HG02852 (cell line): ENCODE measurements at regions not wholly inside any gene's neighbourhood (a gene's known extent, or its start where the extent isn't known, plus 50 kb on each side); places are given as distances from the start of the nearest gene placed in this dataset.

Source experiments
- ATAC-seq: cut with Tn5 transposase; IDR thresholded peaks from one replicate; pipeline ENCODE4 v1.9.1; 2021; ENCODE audit warnings: mild to moderate bottlenecking, moderate library complexity; ENCODE audit not compliant: unreplicated experiment

DNA sequence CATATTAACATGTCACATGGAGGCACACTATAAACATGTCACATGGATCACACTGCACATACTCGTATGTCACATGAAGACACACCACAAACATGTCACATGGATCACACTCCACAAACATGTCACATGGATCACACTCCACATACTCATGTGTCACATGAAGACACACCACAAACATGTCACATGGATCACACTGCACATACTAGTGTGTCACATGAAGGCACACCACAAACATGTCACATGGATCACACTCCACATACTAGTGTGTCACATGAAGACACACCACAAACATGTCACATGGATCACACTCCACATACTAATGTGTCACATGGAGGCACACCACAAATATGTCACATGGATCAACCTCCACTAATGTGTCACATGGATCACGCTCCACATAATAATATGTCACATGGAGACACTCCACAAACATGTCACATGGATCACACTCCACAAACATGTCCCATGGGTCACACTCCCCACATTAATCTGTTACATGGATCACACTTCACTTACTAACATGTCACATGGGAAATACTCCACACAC, 195.6 kb upstream of the PFKP start:
- ATAC-seq = no peak

GRCh38 chr10:2870654-2871053, 196.7 kb upstream of the PFKP start:
- ATAC-seq = no peak

- no peak for ATAC-seq
Measured at GRCh38 chr10:2867788-2868299, 199.5 kb upstream of the PFKP start.

- no peak for ATAC-seq
Measured at GRCh38 chr10:2866569-2866968, 200.8 kb upstream of the PFKP start.

DNA sequence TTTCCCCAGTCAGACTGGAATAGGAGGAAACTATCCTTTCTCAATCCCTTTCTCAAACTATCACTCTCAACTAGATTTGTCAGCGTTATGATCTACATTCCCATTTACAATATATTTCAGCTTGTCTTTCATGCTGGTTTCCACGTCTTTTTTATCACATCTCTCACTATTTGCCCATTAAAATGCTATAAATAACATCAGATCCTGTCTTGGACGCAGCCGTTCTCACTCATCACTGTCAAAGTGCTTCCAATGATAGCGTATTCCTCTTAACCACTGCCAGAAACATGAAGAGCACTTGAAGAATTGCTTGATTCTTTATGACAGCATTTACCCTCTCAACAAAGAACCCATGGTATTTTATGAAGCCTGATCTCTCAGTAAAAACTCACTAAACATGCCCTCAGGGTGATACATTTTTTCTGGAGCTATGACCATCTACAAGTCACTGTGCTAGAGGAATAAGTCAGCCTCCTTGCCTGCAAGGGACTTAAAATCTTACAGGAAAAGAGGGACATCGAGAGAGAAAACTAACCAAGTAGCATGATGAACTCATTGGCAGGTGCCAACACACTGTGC, 205.6 kb upstream of the PFKP start:
- ATAC-seq = no peak

GRCh38 chr10:2858452-2858851, 208.9 kb upstream of the PFKP start:
- no peak for ATAC-seq

DNA sequence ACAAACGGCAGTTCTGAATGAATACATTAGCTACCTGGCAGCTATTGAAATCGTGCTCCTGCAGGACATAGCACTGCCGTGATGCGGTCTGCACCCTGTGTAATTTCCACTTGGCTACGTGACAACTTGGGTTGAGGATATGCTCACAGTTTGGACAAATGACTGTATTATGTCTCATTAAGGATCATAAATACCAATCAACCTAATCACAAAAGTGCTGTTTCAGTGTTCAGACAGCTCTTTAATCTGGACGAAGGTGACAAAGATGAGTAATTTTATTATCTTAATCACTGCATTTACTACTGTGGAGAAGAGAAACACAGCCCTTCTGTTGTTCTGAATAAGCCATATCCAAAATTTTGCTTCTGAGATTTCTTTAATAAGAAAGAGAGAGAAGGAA, 210.8 kb upstream of the PFKP start:
- ATAC-seq = no peak

GRCh38 chr10:2852574-2853323, 214.6 kb upstream of the PFKP start:
- no peak for ATAC-seq

DNA sequence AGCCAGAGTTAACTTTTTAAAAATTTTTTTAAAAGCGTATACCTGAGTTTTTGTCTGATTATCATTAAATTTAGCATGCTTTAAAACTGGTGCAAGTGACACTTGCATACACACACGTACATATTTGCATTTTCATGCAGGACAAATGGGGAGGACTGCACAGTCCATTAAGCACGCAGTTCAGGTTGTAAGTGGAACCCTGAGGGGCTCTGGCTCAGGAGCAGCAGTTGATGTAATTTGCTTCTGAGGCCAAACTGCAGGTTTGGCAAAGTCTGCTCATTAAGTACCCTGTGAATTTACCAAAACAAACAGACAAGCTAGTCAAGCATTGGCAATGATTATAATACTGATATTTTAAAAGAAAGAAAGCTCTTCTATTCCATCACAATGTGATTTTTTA, 215.8 kb upstream of the PFKP start:
- ATAC-seq = no peak

DNA sequence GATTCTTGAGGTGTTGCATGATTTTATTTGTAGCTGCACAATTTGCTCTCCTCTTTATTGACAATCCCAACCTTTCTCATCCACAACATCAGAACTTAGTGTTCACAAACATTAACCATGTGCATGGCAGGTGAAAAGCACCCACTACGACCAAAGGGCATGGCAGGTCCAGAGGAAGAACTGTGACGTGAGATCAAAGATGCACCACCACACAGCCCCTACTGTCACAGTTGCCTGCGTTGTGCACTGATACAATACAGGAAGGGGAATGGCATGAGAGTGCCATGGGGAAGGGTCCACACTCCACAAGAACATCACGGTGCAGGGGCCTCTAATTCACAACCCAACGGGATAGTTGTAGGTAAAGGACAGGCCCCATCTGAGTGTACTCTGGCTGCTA, 217.1 kb upstream of the PFKP start:
- ATAC-seq = no peak

GRCh38 chr10:2844925-2845324, 222.4 kb upstream of the PFKP start:
- no peak for ATAC-seq

DNA sequence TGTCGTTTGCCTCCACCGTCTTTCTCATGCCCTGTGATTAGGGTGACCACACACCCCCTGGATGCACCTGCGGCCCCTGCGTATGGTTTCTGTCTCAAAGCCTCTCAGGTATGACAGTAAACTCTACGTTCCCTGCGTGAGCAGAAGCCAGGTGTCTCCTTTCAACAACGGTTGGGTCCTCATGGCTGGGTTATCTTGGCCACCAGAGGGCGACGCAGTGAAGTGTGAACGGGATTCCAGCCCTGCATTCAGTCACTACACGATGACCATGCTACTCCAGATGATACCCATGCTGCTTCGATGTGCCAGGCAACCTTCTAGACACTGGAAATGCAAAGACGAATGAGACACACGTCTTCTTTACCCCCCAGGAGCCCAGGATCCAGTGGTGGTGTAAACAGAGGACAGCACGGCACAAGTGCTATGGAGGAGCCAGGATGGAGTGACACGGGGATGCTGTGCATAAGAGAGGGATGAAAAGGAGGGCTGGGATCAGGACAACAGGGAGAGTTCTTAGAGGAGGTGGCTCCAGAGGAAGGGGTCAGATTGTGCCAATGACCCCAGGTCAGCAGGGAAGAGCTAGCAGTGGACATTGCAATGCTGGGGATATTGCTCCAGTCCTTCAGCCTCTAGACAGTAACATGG, 228.1 kb upstream of the PFKP start:
- no peak for ATAC-seq

DNA sequence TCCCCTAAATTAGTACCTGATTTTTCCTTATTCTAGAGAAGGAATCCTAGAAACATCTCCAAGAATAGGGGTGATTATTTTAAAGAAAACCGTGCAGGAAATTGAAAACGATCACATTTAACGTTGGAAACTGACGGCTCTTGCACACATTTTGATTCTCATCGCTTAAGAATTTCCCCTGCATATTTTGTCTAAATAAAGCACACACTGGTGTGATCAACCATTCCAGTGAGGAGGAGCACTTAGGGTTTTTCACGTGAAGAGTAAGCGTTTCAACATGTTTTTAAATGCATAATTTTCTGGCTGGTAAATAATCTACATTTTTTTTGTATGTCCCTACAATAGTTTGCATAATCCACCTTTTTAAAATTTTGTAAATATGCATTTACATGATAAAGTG, 229.7 kb upstream of the PFKP start:
- ATAC-seq = no peak

DNA sequence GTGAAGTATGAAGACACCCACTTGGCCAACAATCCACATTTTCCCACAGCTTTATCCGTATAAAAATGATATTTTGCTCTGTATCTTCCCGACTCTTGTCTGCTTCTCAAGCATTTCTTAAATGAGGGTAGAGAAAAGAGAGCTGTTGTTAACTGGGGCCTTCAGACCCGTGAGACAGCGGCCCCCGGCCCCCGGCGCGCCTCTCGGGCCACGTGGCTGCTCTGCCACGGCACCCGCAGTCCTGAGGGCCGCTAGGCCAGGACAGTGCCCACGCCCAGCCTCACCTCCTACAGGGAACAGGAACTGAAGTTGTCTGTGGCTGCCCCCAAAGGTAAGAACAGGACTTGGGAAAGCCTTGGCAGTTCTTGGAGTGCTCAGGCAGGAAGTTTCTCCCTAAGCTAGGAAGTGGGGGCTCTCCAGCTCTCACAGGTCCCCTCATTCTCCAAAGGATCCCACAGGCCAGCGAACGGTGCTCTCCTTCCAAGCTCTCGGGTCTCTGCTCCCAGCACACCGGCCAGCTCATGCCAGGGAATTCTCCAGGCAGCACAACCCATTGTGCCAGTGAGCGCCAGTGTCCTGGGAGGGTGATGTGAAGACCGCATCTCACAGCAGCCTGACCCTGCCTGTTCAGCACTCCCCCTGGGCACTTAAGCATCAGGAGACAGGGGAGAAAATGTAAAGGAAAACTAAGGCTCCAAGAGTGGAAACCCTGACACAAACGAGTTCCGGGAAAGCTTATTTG, 230.3 kb upstream of the PFKP start:
- no peak for ATAC-seq

DNA sequence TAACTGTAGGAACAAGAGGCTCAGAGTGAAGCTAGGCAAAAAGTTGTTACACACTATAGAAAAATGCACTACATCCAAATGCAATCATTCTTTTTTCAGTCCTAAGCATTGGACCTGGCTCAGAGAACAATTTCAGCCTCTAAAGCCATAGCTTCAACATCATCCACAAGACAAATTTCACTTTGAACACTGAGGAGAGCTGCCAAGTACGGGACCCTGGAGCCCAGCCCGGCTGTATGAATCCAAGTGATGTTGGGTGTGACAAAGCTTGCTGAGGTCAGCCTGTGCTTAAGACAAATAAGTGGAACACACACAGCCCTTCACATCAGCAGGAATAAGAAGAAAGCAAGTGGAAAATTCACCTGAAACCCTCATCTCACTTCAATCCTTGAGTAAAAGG, 233.1 kb upstream of the PFKP start:
- ATAC-seq = no peak

DNA sequence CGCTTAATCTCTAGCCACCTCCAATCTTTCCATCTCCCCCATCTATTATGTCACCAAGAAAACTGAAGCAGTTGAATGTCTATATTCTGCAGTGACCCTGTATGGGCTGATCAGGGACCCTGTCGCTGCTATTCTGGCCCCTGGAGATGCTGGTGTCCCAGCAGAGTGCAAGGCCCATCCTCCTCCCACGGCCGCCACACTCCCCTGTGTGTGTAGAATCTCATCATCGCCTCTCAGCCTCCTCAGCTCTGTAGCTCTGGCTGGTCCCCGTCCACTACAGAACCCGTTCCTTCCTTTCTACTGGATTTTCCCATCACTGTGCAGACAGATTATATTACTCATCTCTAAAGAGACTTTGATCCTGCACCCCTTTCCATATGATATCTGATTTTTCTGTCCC, 235.8 kb upstream of the PFKP start:
- no peak for ATAC-seq

GRCh38 chr10:2828741-2829140, 238.6 kb upstream of the PFKP start:
- no peak for ATAC-seq

DNA sequence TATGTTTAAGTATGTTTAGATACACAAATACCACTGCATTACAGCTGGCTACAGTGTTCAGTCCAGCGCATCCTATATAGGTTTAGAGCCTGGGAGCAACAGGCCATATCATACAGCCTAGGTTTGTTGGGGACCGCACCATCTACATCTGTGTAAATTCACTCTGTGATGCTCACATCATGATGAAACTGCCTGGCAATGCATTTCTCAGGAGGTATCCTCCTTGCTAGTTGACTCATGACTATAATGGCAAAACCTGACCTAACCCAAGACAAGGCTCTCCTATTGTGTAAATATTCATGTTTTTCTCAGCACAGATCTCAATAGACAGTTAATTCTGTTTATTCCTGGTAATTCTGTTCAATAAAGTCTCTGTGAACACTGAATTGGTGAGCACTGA, 240.7 kb upstream of the PFKP start:
- no peak for ATAC-seq

- ATAC-seq = no peak
Measured at GRCh38 chr10:2825841-2826240, 241.5 kb upstream of the PFKP start.

GRCh38 chr10:2817940-2818636, 249.3 kb upstream of the PFKP start:
- no peak for ATAC-seq

DNA sequence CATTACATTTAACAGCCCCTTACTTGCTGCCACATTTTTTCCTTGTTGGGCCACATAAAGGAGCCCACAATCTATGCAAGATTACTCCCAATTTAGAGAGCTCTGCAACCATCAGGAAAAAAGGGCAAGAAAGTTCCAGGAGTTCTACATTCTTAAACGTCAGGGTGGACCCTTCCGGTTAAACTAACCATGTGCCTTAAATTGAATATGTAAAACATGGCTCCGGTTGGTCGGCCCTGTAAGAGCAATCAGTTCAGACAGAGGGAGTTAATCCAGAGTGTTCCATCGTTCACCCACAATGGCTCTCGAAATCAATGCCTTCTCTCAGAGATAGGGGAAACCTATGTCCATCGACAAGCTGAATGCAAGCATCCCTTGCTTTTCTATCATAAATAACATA, 253.7 kb upstream of the PFKP start:
- no peak for ATAC-seq
